Glutamatergic neuron (in vitro differentiated cells): ENCODE measurements at regions not wholly inside any gene's neighbourhood (a gene's known extent, or its start where the extent isn't known, plus 50 kb on each side); places are given as distances from the start of the nearest gene placed in this dataset.

Experiments
- DNase-seq: peaks from one replicate; pipeline ENCODE4 v3.0.0; 2022
- H3K27ac Mint-ChIP-seq: one replicate; pipeline ENCODE4 v1.8.0; 2020; ENCODE audit warnings: mild to moderate bottlenecking, mixed read lengths, inconsistent platforms; ENCODE audit not compliant: unreplicated experiment
- H3K27me3 Mint-ChIP-seq: one replicate; pipeline ENCODE4 v1.8.0; 2020; ENCODE audit warnings: mild to moderate bottlenecking, moderate library complexity, mixed read lengths, inconsistent platforms; ENCODE audit not compliant: unreplicated experiment
- H3K36me3 Mint-ChIP-seq: one replicate; pipeline ENCODE4 v1.8.0; 2020; ENCODE audit warnings: mild to moderate bottlenecking, mixed read lengths, inconsistent platforms; ENCODE audit not compliant: unreplicated experiment
- H3K4me1 Mint-ChIP-seq: one replicate; pipeline ENCODE4 v1.8.0; 2020; ENCODE audit warnings: mild to moderate bottlenecking, low read depth, mixed read lengths, inconsistent platforms; ENCODE audit not compliant: unreplicated experiment
- H3K4me3 Mint-ChIP-seq: one replicate; pipeline ENCODE4 v1.8.0; 2020; ENCODE audit warnings: mild to moderate bottlenecking, mixed read lengths, inconsistent platforms; ENCODE audit not compliant: unreplicated experiment
- H3K9me3 Mint-ChIP-seq: one replicate; pipeline ENCODE4 v1.8.0; 2020; ENCODE audit warnings: mild to moderate bottlenecking, moderate library complexity, mixed read lengths, inconsistent platforms; ENCODE audit not compliant: unreplicated experiment
- TF ChIP-seq, protein P1 (sequence below): fragments of 200-600 bp; sonication (generic); IDR thresholded peaks from one replicate; pipeline ENCODE4 v1.5.0; 2021; ENCODE audit not compliant: partially characterized antibody, unreplicated experiment

DNA sequence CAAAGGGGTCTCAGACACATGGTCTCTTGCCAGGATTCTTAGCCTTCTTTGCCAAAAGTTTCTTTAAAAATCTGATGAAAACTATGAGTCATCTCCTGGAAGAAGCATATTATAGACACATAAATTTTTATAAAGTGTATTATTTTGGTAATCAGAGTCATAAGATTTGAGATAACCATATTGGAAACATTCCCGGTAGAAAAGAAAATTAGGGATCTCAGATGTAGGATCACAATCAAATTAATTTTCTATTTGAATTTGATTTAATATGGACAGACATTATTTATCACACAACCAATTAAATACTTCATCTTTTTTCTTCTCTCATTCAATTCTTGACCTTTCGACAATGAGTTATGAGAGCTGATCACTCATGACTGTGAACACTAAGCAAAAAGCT, 347.7 kb upstream of the CDH8 start:
- no peaks in the 10 kb centered on the region for H3K36me3 Mint-ChIP-seq
- no peaks in the 10 kb centered on the region for H3K9me3 Mint-ChIP-seq
- H3K27me3 Mint-ChIP-seq: no peaks in the 10 kb centered on the region
- DNase-seq: no peak
- H3K4me3 Mint-ChIP-seq: no peak overlapping the region
- H3K4me1 Mint-ChIP-seq: no peaks in the 10 kb centered on the region
- H3K27ac Mint-ChIP-seq: no peak overlapping the region
- TF ChIP-seq, protein P1, sequence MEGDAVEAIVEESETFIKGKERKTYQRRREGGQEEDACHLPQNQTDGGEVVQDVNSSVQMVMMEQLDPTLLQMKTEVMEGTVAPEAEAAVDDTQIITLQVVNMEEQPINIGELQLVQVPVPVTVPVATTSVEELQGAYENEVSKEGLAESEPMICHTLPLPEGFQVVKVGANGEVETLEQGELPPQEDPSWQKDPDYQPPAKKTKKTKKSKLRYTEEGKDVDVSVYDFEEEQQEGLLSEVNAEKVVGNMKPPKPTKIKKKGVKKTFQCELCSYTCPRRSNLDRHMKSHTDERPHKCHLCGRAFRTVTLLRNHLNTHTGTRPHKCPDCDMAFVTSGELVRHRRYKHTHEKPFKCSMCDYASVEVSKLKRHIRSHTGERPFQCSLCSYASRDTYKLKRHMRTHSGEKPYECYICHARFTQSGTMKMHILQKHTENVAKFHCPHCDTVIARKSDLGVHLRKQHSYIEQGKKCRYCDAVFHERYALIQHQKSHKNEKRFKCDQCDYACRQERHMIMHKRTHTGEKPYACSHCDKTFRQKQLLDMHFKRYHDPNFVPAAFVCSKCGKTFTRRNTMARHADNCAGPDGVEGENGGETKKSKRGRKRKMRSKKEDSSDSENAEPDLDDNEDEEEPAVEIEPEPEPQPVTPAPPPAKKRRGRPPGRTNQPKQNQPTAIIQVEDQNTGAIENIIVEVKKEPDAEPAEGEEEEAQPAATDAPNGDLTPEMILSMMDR: no peak

DNA sequence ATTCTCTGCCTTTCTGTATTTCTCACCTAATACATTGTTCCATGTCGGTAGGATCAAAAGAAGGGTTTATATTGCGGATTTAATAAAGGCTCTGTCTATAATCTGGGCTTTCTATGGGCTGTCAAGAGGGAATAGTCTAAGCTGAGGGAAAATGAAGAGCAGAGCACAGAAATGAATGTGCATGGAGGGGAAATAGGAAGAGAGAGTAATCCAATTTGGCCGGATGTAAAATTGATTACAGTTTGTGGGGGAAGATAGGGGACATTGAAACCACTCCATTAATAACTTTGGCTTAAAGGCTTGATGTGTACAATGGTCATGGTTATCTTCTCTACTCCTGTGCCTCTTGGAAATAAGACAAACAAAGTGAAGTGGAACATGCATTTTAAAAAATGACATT, 334.2 kb upstream of the CDH8 start:
- no peak overlapping the region for H3K27ac Mint-ChIP-seq
- H3K4me1 Mint-ChIP-seq: no peaks in the 10 kb centered on the region
- H3K36me3 Mint-ChIP-seq: no peaks in the 10 kb centered on the region
- DNase-seq: no peak
- no peaks in the 10 kb centered on the region for H3K9me3 Mint-ChIP-seq
- H3K4me3 Mint-ChIP-seq: no peak overlapping the region
- TF ChIP-seq, protein P1: no peak
- H3K27me3 Mint-ChIP-seq: peaks cover 2% of the 10 kb centered on the region

DNA sequence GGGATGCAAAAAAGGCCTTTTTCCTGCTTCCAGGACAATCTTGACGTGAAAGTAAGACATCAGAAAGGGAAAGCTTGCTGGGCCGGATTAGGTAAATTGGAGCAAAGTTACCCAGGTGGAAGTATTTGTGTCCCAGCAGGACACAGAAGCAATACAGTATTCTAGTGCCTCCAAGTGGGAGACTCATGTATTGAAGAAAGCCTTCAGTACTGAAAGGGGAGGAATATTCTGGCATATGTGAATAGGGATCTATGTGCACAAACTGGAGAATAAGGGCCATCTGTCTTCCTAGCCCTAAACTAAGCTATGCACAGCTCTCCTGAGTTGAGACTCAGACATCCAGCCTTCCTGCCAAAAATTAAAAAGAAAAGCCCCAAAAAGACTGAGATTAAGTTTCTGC, 327.3 kb upstream of the CDH8 start:
- TF ChIP-seq, protein P1: peak; percentile 24
- H3K4me1 Mint-ChIP-seq: peaks cover 13% of the 10 kb centered on the region
- DNase-seq: no peak
- no peak overlapping the region for H3K4me3 Mint-ChIP-seq
- H3K27me3 Mint-ChIP-seq: peaks cover under 1% of the 10 kb centered on the region
- no peaks in the 10 kb centered on the region for H3K9me3 Mint-ChIP-seq
- H3K36me3 Mint-ChIP-seq: no peaks in the 10 kb centered on the region
- no peak overlapping the region for H3K27ac Mint-ChIP-seq

GRCh38 chr16:62353355-62353754, 317.1 kb upstream of the CDH8 start:
- Mint-ChIP-seq H3K4me1 (no peaks in the 10 kb centered on the region), H3K36me3 (no peaks in the 10 kb centered on the region), H3K4me3 (no peak overlapping the region), H3K27ac (no peak overlapping the region), H3K27me3 (no peaks in the 10 kb centered on the region), H3K9me3 (no peaks in the 10 kb centered on the region)
- TF ChIP-seq, protein P1: no peak
- DNase-seq: no peak

GRCh38 chr16:62342216-62342615, 306.0 kb upstream of the CDH8 start:
- Mint-ChIP-seq H3K27me3 (peaks cover 1% of the 10 kb centered on the region), H3K27ac (no peak overlapping the region), H3K4me3 (no peak overlapping the region), H3K36me3 (no peaks in the 10 kb centered on the region), H3K4me1 (no peaks in the 10 kb centered on the region), H3K9me3 (no peaks in the 10 kb centered on the region)
- TF ChIP-seq, protein P1: no peak
- no peak for DNase-seq
